Pancreas (tissue), 10 donors: ENCODE measurements at regions not wholly inside any gene's neighbourhood (a gene's known extent, or its start where the extent isn't known, plus 50 kb on each side); places are given as distances from the start of the nearest gene placed in this dataset.

Experiments used
- ATAC-seq, 4 donors: fragments of 200-7000 bp; cut with Tn5 transposase; one replicate each; pipeline versions ENCODE4 v1.8.0 to v1.9.1; 2020; ENCODE audit warnings: mild to moderate bottlenecking in 4 of 4, moderate library complexity in 4 of 4
- DNase-seq, 6 donors: peaks; one replicate each; pipeline ENCODE4 v3.0.0-alpha.2; 2020
- FAIRE-seq: peaks from 2 replicates; lab custom pipeline; 2012; peaks lifted over from hg19 to GRCh38; lab: Jason Lieb, UNC
- H3K27ac ChIP-seq, 4 donors: fragments of 200-600 bp; sonication (generic); 1 replicate in 3 of 4; 2 replicates in 1 of 4; pipeline versions ENCODE4 v1.5.0 to v1.8.0; 2020
- H3K27me3 ChIP-seq, 4 donors: fragments of 200-600 bp; one replicate each; pipeline ENCODE4 v1.8.0; 2021
- H3K36me3 ChIP-seq, 3 donors: fragments of 200-600 bp; sonication (generic) in 1 of 3; one replicate each; pipeline versions ENCODE4 v1.5.0 to v1.8.0; 2020 to 2021
- H3K4me1 ChIP-seq, 3 donors: fragments of 200-600 bp; one replicate each; pipeline ENCODE4 v1.8.0; 2021
- H3K4me3 ChIP-seq, 4 donors: fragments of 200-600 bp; sonication (generic) in 2 of 4; one replicate each; pipeline versions ENCODE4 v1.5.0 to v1.8.0; 2020 to 2021
- H3K9me3 ChIP-seq, 4 donors: fragments of 200-600 bp; one replicate each; pipeline ENCODE4 v1.8.0; 2021
- CTCF ChIP-seq, 4 donors: fragments of 200-600 bp; sonication (generic) in 3 of 4; IDR thresholded peaks; one replicate each; pipeline versions ENCODE4 v1.5.0 to v1.8.0; 2021; ENCODE audit warnings: antibody characterized with exemption in 4 of 4
- WGBS, 2 donors: extraction: QIAGEN DNeasy Blood & Tissue Kit; methylation state at CpG; one replicate each; pipeline ENCODE4 v1.1.7; 2013; 5-methylcytosine and 5-hydroxymethylcytosine counted together
- intact Hi-C, 3 donors: fragments of 100-400 bp; cut with DNase I; formaldehyde crosslinking; loops; one replicate each; pipeline versions ENCODE4 v1.11.1 to v1.14.2; 2022
- donor health status: healthy with polysubstance abuse.
- donor health status: DM: no; HTN: no; CAD: no; lungs with moderate emphysema.
- donor health status: DM: no; HTN: no; CAD: no.
- donor health status: control.
- donor health status: control.
- donor health status: Bipolar disorder and iron deficiency.
- donor health status: DM: yes; HTN: yes; CAD: no.
- donor health status: DM: no; HTN: no; CAD: no.
- donor health status: DM: no; HTN: no; CAD: no.
- donor health status: DM: yes; HTN: yes; CAD: no.

- no peaks in the 10 kb centered on the region for H3K27me3 ChIP-seq
- intact Hi-C loops: no loop called here
- no peak overlapping the region for H3K27ac ChIP-seq
- no peak for TF ChIP-seq CTCF (IDR thresholded peaks at IDR 0.05)
- DNase-seq (no peak), ATAC-seq (no peak), FAIRE-seq (no peak)
- 90 to 91% methylated on average over 3 of the region's 3 CpGs for WGBS, 2 donors
- no peaks in the 10 kb centered on the region for H3K36me3 ChIP-seq
- H3K9me3 ChIP-seq: no peaks in the 10 kb centered on the region
- H3K4me1 ChIP-seq: no peaks in the 10 kb centered on the region
- H3K4me3 ChIP-seq: no peak overlapping the region
Observed at GRCh38 chr1:239644604-239645003, 258.2 kb downstream of the CHRM3 start.

- DNase-seq (no peak), FAIRE-seq (no peak), ATAC-seq (no peak)
- Histone ChIP-seq H3K4me1 (no peaks in the 10 kb centered on the region), H3K27me3 (no peaks in the 10 kb centered on the region), H3K9me3 (no peaks in the 10 kb centered on the region), H3K4me3 (no peak overlapping the region), H3K27ac (no peak overlapping the region), H3K36me3 (no peaks in the 10 kb centered on the region)
- intact Hi-C loops: no loop called here
- 94% methylated on average over 3 of the region's 3 CpGs for WGBS, 2 donors
- TF ChIP-seq CTCF (IDR thresholded peaks at IDR 0.05): no peak
Observed at GRCh38 chr1:239647045-239647444, 260.7 kb downstream of the CHRM3 start.

- 91 to 95% methylated on average over 2 of the region's 2 CpGs for WGBS, 2 donors
- Histone ChIP-seq H3K4me3 (no peak overlapping the region), H3K27me3 (no peaks in the 10 kb centered on the region), H3K9me3 (no peaks in the 10 kb centered on the region), H3K36me3 (no peaks in the 10 kb centered on the region), H3K27ac (no peak overlapping the region), H3K4me1 (no peaks in the 10 kb centered on the region)
- TF ChIP-seq CTCF (IDR thresholded peaks at IDR 0.05): no peak
- DNase-seq (no peak), FAIRE-seq (no peak), ATAC-seq (no peak)
- intact Hi-C loops: no loop called here
Observed at GRCh38 chr1:239647964-239648632, 261.7 kb downstream of the CHRM3 start.

GRCh38 chr1:239655023-239655422 is 268.7 kb downstream of the CHRM3 start:
- intact Hi-C loops: no loop called here
- TF ChIP-seq CTCF (IDR thresholded peaks at IDR 0.05): no peak
- no peaks in the 10 kb centered on the region for H3K9me3 ChIP-seq
- H3K4me3 ChIP-seq: no peak overlapping the region
- DNase-seq: no peak
- no peaks in the 10 kb centered on the region for H3K36me3 ChIP-seq
- no peaks in the 10 kb centered on the region for H3K4me1 ChIP-seq
- WGBS, 2 donors: 89 to 90% methylated on average over 2 of the region's 2 CpGs
- no peak overlapping the region for H3K27ac ChIP-seq
- H3K27me3 ChIP-seq: no peaks in the 10 kb centered on the region
- no peak for ATAC-seq
- no peak for FAIRE-seq

- H3K27ac ChIP-seq: no peak overlapping the region
- ATAC-seq (no peak), FAIRE-seq (no peak), DNase-seq (no peak)
- no peaks in the 10 kb centered on the region for H3K4me1 ChIP-seq
- intact Hi-C loops: no loop called here
- H3K27me3 ChIP-seq: no peaks in the 10 kb centered on the region
- H3K9me3 ChIP-seq: no peaks in the 10 kb centered on the region
- no peak overlapping the region for H3K4me3 ChIP-seq
- TF ChIP-seq CTCF (IDR thresholded peaks at IDR 0.05): no peak
- 90 to 96% methylated on average over 2 of the region's 2 CpGs for whole genome bisulfite sequencing, 2 donors
- H3K36me3 ChIP-seq: no peaks in the 10 kb centered on the region
Observed at GRCh38 chr1:239657291-239657690, 270.9 kb downstream of the CHRM3 start.
